ENCODE measurements at regions not wholly inside any gene's neighbourhood (a gene's known extent, or its start where the extent isn't known, plus 50 kb on each side); places are given as distances from the start of the nearest gene placed in this dataset.

DNA sequence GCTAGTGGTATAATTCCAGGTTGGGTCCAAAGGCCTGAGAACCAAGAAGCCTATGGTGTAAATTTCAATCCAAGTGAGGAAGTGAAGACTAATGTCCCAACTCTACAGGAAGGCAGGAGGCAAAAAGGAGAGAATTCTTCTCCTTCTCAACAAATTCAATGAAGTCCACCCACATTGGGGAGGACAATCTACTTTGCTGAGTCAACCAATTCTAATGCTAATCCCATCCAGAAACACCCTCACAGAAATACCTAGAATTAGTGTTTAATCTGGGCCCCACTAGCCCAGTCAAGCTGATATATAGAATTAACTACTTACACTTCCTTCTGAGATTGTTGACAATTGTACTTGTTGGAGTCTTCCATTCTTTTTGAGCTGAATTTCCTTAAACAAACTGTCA is 413.2 kb upstream of the PHF14 start:
- no peak for TF ChIP-seq EZH2 (IDR thresholded peaks at IDR 0.05; ENCODE audit: insufficient read depth, low read length)
- TF ChIP-seq, protein P1, sequence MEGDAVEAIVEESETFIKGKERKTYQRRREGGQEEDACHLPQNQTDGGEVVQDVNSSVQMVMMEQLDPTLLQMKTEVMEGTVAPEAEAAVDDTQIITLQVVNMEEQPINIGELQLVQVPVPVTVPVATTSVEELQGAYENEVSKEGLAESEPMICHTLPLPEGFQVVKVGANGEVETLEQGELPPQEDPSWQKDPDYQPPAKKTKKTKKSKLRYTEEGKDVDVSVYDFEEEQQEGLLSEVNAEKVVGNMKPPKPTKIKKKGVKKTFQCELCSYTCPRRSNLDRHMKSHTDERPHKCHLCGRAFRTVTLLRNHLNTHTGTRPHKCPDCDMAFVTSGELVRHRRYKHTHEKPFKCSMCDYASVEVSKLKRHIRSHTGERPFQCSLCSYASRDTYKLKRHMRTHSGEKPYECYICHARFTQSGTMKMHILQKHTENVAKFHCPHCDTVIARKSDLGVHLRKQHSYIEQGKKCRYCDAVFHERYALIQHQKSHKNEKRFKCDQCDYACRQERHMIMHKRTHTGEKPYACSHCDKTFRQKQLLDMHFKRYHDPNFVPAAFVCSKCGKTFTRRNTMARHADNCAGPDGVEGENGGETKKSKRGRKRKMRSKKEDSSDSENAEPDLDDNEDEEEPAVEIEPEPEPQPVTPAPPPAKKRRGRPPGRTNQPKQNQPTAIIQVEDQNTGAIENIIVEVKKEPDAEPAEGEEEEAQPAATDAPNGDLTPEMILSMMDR (IDR thresholded peaks at IDR 0.05; ENCODE audit: insufficient read depth, low read depth, low read length): no peak

Measured in astrocyte (in vitro differentiated cells and primary cell).